ENCODE measurements at regions not wholly inside any gene's neighbourhood (a gene's known extent, or its start where the extent isn't known, plus 50 kb on each side); places are given as distances from the start of the nearest gene placed in this dataset.

DNA sequence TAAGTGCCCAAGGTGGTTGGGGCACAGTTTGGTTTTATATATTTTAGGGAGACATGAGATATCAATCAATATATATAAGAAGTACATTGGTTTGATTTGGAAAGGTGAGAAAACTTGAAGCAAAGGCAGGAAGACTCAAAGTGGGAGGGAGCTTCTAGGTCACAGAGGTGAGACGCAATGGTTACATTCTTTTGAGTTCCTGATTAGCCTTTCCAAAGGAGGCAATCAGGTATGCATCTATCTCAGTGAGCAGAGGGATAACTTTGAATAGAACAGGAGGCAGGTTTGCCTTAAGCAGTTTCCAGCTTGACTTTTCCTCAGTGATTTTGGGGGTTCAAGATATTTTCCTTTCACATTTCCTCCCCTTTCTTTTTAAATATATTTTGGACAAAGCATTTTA lies 58.0 kb upstream of the SLC35F1 start:
- no peak for TF ChIP-seq ZNF274 (IDR thresholded peaks at IDR 0.05; ENCODE audit: low read depth, low read length)

More for the DNA sequence above, 58.0 kb upstream of the SLC35F1 start:
- H3K4me3 ChIP-seq (ENCODE audit: low read length) = no peak overlapping the region

All from GM08714 (cell line).